GM12873 (cell line): ENCODE measurements at regions not wholly inside any gene's neighbourhood (a gene's known extent, or its start where the extent isn't known, plus 50 kb on each side); places are given as distances from the start of the nearest gene placed in this dataset.

Experiments
- CTCF ChIP-seq: IDR thresholded peaks from 2 replicates; pipeline ENCODE4 v1.5.1; 2012; ENCODE audit warnings: low read depth, mild to moderate bottlenecking, moderate library complexity, low read length, control low read depth; ENCODE audit not compliant: insufficient read depth; ENCODE audit errors: missing control alignments

DNA sequence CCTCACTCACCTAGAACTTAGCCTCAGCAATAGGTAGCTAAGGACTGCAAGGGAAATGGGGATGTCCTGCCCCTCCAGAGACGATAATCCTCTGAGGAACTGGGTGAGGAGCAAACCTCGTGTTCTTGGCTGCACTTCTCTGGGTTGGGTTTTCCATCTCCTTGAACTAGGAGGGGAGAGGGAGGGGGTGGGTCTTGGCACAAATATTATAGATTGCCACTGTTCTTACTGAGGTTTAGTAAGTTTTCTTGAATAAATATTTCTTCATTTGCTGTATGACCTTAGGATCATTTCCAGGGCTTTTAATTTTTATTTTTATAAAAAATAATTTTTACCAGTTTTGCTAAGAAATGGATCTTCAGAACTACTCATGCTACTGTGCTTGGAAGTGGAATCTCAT is 406.7 kb upstream of the FZD8 start:
- no peak for TF ChIP-seq CTCF

- no peak for TF ChIP-seq CTCF
These were observed 406.1 kb upstream of the FZD8 start for GRCh38 chr10:36048236-36048635.

GRCh38 chr10:36042135-36042534 is 400.0 kb upstream of the FZD8 start:
- TF ChIP-seq CTCF, result no peak

DNA sequence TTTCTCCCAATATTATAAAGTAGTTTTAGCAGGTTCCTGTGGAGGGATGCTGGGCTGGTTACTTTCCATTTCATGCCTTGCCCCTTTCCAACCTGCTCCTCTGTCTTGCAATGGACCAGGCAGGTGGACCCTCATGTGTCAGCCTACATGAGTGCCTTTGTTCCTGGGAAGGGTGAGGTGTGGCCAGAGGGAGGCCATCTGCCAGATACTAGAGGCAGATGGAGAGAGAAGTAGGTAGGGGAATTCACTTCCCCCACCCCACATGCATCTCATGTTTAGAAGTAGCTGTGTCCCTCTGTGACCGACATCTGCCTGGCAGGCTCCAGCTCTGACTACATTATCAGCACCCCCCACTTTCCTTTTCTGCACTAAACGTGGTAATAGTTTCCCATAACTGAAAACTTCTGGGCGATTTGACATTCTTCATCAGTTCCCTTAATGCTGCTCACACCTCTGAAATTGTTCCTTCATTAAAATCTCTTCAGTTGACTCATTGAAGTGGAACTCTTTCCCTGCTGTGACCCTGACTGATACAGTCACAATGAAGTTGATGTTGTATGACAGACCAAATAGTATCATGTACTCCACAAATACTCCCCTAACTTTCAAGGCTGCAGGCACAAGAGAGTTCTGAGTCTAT is 396.3 kb upstream of the FZD8 start:
- no peak for TF ChIP-seq CTCF

DNA sequence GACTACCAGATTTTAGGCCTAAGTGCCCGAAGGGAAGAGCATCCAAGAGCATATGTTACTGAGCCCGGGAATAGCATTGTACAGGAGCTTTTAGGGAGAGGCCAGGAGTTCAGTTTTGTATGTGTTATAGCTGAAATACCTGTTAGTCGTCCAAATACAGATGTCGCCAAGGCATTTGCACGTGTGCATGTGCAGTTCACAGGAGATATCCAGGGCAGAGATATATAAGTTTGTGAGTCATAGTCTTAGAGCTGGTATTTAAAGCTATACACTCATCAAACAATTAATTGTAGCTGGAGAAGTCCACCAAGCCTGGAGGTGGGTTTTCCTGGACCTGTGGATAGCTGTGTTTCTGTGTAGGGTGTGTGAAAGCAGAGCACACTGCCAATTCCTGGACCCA is 394.0 kb upstream of the FZD8 start:
- no peak for TF ChIP-seq CTCF

GRCh38 chr10:36033808-36034207 is 391.7 kb upstream of the FZD8 start:
- no peak for TF ChIP-seq CTCF

GRCh38 chr10:36030516-36030915 is 388.4 kb upstream of the FZD8 start:
- no peak for TF ChIP-seq CTCF
